GM21381 (cell line): ENCODE measurements at regions not wholly inside any gene's neighbourhood (a gene's known extent, or its start where the extent isn't known, plus 50 kb on each side); places are given as distances from the start of the nearest gene placed in this dataset.

ENCODE experiments used
- ATAC-seq: cut with Tn5 transposase; IDR thresholded peaks from one replicate; pipeline ENCODE4 v1.9.1; 2021; ENCODE audit warnings: mild to moderate bottlenecking, moderate library complexity; ENCODE audit not compliant: unreplicated experiment

DNA sequence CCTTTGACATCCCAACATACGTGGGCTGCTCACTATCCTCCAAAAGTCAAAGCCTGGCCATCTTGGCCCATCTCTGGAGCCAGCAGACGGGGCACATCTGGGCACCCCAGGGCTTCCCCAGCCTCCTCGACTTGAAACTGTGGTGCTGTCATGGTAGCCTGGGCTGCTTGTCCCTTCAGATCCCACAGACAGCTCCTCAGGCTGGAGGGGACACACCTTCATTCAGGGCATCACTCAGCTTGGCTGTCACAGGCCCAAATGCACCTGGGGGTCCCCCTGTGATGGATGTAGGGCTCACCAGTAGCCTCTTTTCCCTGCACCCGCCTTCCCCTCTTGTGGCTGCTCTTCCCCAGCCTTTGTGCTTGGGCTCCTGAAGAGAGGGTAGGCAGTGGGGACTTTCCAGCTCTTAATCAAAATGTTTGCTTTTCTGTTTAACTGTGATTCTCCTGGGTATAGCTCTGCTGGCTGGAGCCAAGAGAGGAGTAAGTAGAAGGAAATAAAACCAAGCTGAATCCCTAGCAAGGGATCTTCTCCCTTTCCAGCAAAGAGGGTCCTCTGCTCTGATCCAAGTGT lies 92.3 kb downstream of the GYPC start:
- no peak for ATAC-seq

DNA sequence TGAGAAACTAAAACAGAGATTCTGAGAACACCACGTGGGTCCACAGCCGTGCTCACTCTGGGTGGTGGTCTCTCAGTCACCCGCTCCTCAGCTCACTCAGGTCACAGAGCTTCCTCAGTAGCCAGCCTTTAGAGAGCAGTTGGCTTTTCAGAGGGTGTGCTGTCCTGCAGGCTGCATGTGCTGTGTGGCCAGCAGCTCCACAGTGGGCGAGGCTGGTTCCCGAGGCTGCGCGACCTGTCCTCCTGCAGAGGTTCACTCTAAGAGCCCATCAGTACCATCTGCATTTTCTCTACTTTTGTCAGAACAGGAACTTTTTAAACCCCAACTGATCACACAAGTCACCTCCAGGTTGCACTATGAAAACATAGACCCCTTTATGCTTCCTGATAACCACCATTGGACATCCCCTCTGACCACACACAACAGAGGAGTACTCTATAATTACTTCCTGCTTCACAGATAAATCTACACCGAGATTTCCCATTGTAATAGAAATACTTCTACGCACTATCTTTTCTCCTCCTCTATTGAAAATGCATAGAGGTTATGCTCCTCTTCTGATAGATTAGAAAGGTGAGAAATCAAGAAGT lies 93.1 kb downstream of the GYPC start:
- ATAC-seq = no peak

DNA sequence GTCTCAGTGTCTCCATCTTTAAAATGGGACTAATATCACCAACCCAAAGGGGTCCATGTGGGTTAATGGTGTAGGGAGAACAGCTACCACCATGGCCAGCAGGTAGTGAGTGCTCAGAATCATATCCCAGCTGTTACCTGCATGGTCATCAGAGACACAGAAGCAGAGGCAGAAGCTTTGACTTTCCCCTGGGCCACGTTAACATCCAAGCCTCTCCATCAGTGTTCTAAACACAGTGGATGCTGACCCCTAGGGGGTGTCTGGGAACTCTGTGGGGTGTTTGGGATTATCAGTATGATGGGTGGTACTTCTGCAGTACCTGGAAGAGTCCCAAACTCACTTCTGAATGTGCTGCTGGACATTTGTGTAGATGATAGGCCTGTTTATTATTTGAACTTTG lies 93.6 kb downstream of the GYPC start:
- peak; percentile 46 for ATAC-seq

DNA sequence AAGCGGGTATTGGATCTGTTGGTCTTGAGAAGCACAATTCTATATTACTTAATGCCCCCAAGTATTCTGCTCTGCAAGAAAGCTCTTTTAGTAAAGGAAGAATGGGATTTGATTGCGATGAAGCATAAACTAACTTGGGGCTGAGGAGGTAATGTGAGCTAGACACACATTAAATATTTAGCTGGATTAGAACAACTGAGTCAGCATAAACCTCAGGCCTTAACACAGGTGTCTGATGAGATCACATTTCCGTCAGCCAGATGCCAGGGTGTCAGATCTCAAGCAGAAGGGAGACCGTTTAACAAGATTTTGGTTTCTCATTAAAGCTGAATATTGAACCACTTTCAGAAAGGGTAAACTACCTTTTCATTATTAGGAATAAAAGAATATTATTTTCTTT lies 94.5 kb downstream of the GYPC start:
- ATAC-seq = no peak

DNA sequence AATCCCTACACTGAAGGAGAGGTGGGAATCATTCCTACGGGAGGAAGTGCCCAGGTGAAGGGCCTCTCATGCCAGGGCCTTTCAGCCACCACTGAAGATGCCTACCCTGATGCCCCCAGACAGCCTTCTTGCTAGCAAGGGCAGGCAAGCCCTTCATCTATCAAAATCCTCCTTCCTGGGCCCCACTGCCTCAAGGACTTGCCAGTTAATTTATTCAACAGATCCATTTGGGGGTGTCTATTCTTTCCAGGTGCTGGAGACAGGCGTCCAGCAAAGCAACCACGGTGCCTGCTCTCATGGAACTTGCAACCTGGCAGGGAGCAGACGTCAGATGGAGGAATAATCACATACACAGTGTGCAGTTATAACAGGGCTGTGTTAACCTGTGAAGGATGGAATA lies 95.5 kb downstream of the GYPC start:
- no peak for ATAC-seq

DNA sequence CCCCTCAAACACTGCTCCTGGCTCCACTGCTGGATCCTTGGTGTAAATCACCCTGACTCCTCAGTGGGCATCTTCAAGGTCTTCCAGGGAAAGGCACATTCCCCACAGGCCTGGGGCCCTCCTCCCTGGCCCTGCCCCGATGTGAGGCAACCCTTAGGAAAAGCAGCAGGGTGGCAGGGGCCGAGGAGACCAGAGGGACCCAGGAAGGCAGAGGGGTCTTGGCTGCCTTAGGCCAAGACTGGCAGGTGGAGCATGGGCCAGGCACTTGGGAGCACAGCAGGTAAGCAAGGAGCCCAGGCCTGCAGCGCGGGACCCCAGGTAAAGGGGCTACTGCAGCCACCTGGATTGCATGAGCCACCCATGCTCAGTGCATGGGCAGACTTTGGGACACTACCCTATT lies 96.9 kb downstream of the GYPC start:
- ATAC-seq = no peak

DNA sequence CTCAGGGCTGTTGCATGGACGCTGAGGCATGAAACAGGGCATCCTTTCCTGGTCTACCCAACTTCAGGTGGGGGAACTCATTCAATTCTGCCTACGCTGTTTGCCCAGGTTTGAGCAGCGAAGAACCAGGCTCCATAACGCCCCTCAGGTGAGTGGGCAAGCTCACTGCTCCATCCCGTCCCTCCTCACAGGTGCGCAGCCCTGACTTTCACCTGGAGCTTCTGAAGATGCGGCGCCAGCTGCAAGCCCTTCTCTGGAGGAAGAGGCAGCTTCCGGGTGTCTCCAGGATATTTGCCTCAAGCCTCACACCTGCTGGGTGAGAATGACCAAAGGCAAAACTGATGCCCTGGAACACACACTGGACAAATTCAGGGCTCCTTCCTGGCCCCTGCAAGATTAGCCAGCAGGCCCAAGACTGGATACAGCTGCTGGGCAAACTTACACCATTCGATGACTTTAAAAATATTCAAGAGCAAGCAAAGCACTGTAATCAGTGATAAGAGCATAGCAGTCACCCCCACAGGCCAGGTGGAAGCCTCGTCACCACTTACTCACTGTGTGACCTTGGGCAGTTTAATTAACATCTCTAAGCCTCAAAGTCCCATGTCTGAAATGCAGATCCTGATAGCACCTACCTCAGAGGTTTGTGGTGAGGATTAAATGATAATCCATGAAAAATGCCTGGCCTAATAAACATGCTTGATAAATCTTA lies 97.7 kb downstream of the GYPC start:
- no peak for ATAC-seq

DNA sequence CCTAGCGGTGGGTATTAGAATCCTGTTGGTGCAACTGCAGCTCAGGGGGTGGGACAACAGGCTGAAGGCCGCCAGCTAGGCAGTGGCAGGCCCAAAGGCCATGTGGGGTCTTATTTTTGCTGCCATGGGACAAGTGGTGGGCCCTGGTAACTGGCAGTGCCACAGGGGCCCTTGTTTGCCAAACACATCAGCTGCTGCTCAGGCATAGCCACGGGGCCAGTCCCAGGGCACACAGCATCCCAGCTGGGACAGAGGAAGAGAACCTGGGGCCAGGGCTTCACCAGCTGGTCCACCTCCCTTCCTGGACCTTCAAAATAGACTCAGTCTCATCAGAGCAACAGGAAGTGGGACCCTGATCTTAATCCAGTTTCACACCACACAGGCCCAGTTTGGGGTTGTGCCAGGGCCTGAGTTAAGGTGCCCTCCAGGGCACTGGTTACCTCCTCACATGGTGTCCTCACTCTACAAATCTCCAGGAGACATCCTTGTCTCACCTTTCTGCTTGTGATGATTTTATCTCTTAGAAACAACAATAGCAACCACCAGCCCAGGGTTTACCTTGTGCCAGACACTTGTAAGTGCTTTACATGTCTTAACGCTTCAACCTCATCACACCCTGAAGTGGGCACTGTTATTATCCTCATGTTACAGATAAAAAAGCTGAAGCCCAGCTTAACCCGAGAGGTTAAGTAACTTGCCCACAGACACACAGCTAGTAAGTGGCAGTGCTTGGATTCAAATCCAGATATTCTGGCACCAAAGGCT lies 98.5 kb downstream of the GYPC start:
- ATAC-seq = no peak

DNA sequence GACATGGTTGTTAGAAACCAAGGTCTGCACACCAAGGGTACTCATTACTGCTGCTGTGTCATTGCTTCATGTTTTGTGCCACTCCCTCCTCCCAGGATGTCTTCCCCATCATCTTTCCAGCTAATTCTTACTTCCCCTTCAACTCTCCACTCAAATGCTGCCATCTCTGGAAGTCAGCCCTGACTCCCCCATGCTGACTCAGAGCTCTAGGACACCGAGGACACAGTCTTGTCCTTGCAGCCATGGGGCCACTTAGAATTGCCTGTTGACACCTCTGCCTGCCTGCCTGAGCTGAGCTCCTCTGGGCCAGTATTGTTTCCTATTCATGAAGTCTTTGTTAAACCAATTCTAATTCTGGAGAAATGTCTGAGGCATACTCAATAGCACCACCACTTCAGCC lies 100.2 kb downstream of the GYPC start:
- no peak for ATAC-seq

DNA sequence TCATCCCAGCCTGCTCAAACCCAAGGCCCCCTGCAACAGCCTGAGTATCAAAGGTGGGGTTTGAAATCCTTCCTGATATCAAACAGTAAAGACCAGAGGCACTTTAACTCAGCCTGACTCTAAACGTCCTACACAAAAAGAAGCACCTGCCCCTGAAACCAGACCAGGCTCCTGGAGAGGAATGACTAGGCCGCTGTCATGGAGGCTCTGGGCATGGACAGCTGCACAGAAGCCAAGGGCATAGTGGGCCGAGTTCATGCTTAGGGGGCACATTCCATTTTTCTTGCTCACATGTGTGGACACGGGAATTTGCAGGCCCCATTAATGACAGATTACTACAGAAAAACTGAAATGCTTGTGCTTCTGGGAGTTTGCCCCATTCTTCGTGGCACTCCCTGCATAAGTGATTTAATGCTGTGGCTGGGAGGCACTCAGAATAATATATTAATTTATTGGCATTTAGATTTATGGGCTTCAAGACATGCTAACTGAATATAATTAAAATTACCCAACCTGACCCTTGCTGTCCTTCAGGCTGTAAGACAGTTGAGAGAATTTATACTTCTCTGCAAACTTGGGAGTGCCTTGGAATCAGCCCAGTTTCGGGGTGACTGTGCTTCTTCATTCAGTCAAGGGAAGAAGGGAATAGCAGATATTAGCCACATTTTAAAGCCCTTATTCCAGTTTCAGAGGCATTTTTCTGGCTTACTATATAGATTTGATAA lies 105.5 kb downstream of the GYPC start:
- ATAC-seq = no peak

DNA sequence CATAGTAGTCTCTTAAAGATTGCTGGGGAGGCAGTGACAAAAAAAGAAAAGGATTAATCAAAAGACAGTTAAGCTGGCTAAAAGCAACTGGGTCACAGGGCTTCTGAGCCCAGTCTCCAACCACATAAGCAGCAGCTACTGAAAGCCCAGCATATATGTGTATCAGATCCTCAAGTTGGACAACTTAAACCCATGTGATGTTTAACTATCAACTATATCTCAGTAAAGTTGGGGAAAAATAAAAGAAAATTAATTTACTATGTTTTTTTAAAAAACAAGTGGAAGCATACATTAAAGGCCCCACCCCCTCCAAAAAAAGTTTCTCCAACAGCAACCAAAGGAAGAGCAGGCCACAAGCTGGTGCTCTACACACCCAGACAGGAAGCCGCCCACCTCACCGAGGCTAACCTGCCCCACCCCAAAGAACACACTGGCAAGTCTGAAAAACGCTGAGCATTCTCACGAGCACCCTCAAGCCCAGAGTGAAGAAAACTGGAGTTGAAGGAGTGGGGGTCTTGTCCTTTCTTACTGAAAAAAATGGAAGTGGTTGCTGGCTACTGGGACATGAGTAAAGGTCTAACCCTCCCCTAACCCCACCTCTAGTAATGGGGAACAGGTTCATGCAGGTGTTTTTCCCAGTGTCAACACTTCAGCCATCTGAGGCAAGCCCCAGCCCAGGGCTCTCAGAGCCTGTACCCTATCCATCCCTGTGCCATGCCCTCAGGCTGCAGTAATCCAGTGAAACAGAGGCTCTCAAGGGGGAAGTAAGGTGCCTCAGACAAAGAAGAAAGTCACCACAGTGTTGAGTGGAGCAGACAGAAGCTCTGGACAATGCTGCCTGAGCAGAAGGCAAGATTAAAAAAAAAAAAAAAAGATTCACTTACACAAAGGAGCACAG lies 106.3 kb downstream of the GYPC start:
- ATAC-seq = no peak

DNA sequence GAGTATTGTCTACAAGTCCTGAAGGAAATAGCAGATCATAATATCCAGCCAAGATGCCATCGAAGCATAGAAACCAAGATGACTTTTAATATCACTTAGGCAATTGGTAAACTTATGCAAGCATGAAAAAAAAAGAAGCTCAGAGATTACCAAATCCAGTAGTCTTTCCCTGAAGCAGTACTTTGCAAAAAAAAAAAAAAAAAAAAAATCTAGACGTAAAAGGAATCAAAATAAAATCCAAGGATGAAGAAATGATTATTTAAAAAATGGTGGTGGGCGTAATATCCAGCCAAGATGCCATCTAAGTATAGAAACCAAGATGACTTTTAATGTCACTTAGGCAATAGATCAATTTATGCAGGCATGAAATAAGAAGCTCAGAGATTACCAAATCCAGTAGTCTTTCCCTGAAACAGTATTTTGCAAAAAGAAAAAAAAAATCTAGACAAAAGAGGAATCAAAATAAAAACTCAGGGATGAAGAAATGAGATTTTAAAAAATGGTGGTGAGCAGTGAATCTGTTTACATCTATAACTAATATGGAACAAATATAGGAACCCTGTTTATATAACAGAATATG lies 108.8 kb downstream of the GYPC start:
- no peak for ATAC-seq

DNA sequence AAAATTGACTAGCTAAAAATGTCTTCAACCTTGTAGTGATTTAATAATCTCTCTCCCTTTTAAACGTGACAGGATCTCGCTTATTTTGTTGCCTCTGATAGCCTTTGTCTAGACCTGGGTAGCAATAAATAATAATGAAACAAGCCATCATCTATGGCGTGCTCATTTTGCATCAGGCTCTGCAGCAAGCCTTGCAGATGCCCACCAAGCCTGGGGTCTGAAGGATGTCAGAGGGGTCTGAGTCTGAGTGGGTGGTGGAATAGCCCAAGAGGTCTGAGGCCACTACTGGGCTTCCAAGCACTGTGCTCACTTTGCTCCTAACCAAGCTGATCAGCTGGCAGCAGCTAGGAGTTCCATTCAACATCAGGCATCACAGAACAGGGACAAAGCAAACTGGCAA lies 109.4 kb downstream of the GYPC start:
- ATAC-seq = no peak

DNA sequence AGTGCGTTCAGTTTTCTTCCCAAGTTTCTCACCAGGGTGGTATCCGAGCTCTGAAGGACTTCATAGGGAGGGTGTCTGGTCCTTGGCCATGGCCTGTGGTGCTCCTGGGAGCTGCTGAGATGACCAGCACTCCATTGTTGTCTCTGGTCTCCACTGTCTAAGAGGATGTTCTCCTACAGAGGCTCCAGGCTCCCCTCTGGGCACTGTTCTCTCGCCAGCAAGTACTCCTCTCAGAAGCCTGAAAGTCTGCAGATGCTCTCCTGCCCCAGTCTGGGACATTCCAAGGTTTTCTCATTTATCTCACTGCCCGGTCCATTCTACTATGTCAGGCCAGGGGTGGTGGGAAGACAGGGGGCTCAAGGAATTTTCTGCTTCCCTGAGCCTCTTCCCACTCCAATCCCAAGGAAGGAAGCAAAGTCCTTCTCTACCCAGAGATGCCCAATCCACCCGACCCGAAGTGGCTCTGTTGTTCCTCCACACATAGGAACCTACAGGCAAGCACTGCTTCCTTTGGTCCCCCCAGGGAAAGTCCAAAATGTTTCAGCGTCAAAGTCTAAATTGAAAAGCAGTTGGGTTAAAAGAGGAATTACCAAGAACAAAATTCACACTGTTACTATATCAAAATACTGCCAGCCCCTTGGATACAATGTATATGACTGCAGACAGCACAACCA lies 110.5 kb downstream of the GYPC start:
- no peak for ATAC-seq

DNA sequence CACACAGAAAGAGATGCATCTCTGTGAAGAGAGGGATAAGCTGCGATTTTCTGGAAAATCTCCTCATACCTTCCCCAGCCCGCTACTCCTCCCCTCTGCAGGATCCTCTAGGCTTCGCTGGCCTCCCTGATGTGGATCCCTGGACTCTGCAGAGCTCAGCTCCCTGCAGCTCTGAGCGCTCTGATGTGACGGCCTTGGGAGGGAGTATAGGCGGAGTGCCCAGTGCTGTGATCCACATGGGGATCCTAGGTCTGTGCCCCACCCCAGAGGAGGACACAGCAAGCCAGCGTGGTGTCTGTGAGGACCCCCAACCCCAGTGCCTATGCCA lies 111.0 kb downstream of the GYPC start:
- no peak for ATAC-seq

DNA sequence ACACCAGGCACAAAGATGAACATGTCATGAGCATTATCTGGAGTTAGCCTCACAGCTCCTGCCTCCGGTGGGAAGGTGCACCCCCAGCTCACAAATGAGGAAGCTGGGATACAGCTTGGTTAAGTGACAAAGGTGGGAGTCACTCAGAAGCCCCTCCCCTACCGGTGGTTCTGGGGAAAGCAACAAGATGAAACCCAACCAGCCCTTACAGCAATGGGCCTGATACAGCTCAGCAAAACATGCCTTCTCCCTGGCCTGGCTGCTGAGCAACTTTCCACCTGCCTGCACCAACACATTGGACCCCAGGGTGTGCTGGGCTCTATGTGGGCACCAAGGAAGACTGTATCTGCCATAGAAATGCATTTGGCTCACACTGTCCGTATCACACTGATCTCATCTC lies 113.2 kb downstream of the GYPC start:
- no peak for ATAC-seq

DNA sequence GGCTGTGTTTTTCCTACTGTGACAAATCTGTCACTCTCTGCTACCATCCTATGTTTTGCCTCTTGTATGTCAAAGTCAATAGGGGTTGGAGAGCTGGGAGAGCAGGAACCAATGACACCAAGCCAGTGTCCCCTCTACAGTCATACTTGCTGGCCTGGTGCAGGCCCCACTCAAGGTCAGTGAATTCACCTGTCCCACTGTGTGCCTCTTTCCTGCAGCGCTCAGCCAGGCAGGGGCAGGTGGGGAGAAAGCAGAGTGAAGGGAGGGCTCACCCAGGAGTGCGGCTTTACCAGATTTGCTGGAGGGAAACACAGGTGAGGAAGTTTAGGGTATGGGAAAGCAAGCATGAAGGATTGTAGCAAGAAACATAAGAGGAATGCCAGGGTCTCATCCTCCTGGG lies 114.5 kb downstream of the GYPC start:
- ATAC-seq = no peak

DNA sequence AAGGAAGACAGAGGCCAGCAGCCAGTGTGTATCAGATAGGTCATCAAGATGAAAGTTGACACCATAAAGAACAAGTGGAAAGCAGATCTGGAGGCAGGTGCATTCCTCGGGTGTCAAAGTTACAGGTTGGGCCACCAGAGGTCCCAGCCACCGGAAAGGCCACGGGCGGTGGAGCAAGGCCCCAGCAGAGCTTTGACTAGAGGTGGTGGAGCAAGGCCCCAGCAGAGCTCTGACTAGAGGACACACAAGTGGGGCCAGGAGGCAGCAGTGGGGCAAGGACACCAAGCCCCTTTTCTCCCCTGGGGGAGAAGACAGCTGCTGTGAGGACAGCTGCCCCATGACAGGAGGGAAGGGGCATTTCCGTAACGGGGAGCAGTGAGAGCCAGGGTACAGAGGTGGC lies 115.1 kb downstream of the GYPC start:
- no peak for ATAC-seq

DNA sequence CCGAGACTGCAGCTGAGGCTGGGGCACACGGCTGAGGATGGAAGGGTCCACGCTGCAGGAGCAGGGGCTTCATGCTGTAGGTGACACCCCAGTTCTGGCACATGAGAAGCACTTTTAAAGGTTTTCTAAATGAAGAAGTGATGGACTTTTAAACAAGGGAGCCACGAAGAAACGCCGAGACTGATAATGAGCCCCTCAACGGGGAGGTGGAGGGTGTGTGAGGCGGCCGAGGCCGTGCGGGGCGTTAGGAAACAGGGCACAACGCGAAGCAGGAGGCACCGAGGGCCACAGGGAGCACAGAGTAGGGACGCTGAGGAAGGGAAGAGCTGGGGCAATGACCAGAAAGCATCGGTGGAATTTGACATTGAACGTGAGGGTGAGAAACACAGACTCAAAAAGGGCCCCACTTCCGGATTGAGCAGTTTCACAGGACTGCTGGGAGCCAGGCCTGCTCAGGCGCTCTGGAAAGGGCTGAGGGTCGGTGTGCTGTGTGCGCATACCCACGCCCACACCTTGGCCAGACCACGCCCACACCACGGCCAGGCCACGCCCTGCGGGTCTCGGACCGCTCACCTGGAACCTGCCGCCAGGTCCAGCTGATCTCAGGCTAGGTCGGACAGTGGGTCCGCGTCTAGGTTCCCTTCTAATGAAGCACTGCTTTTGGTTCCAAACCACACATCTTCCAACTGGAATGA lies 115.7 kb downstream of the GYPC start:
- ATAC-seq = no peak
